ENCODE measurements at regions not wholly inside any gene's neighbourhood (a gene's known extent, or its start where the extent isn't known, plus 50 kb on each side); places are given as distances from the start of the nearest gene placed in this dataset.

GRCh38 chr6:93120154-93120742, 299.1 kb downstream of the EPHA7 start:
- H3K4me3 ChIP-seq (ENCODE audit: low read depth, low read length), result no peak overlapping the region
- TF ChIP-seq CTCF (IDR thresholded peaks at IDR 0.05; ENCODE audit: borderline replicate concordance, insufficient read depth, low read depth, low read length), result no peak

- H3K4me3 ChIP-seq (ENCODE audit: low read depth, low read length), result no peak overlapping the region
- TF ChIP-seq CTCF (IDR thresholded peaks at IDR 0.05; ENCODE audit: borderline replicate concordance, insufficient read depth, low read depth, low read length), result no peak
Measured at GRCh38 chr6:93105907-93106306, 313.5 kb downstream of the EPHA7 start.

GRCh38 chr6:93105017-93105416, 314.3 kb downstream of the EPHA7 start:
- no peak overlapping the region for H3K4me3 ChIP-seq (ENCODE audit: low read depth, low read length)
- TF ChIP-seq CTCF (IDR thresholded peaks at IDR 0.05; ENCODE audit: borderline replicate concordance, insufficient read depth, low read depth, low read length), result no peak

GRCh38 chr6:93104195-93104817, 315.1 kb downstream of the EPHA7 start:
- no peak overlapping the region for H3K4me3 ChIP-seq (ENCODE audit: low read depth, low read length)
- no peak for TF ChIP-seq CTCF (IDR thresholded peaks at IDR 0.05; ENCODE audit: borderline replicate concordance, insufficient read depth, low read depth, low read length)

- H3K4me3 ChIP-seq (ENCODE audit: low read depth, low read length), result no peak overlapping the region
- TF ChIP-seq CTCF (IDR thresholded peaks at IDR 0.05; ENCODE audit: borderline replicate concordance, insufficient read depth, low read depth, low read length), result no peak
Measured at GRCh38 chr6:93088621-93089501, 330.5 kb downstream of the EPHA7 start.

- no peak for TF ChIP-seq CTCF (IDR thresholded peaks at IDR 0.05; ENCODE audit: borderline replicate concordance, insufficient read depth, low read depth, low read length)
- no peak overlapping the region for H3K4me3 ChIP-seq (ENCODE audit: low read depth, low read length)
Measured at GRCh38 chr6:93087606-93088005, 331.8 kb downstream of the EPHA7 start.

Measured in GM12875 (cell line).